Endodermal cell (in vitro differentiated cells): ENCODE measurements at regions not wholly inside any gene's neighbourhood (a gene's known extent, or its start where the extent isn't known, plus 50 kb on each side); places are given as distances from the start of the nearest gene placed in this dataset.
A peak's percentile ranks its signal among the peaks of the same experiment; 100 is the strongest.

Experiments
- DNase-seq: peaks from one replicate; pipeline ENCODE4 v3.0.0-alpha.2; 2017
- H3K27ac ChIP-seq: 2 replicates; pipeline ENCODE4 v1.5.1; 2013; ENCODE audit warnings: mild to moderate bottlenecking, low read depth, low read length, moderate library complexity
- H3K27me3 ChIP-seq: 2 replicates; pipeline ENCODE4 v1.6.1; 2013; ENCODE audit warnings: mild to moderate bottlenecking, low read length, moderate library complexity; ENCODE audit not compliant: insufficient read depth, control insufficient read depth, poor library complexity, severe bottlenecking
- H3K36me3 ChIP-seq: 2 replicates; pipeline ENCODE4 v1.7.0; 2013; ENCODE audit warnings: mild to moderate bottlenecking, low read length, moderate library complexity; ENCODE audit not compliant: control insufficient read depth, insufficient read depth
- H3K4me1 ChIP-seq: one replicate; pipeline ENCODE4 v1.7.0; 2013; ENCODE audit warnings: low read length; ENCODE audit not compliant: control insufficient read depth, insufficient read depth
- H3K4me3 ChIP-seq: 2 replicates; pipeline ENCODE4 v1.5.1; 2013; ENCODE audit warnings: mild to moderate bottlenecking, low read length, moderate library complexity
- H3K9ac ChIP-seq: 2 replicates; pipeline ENCODE4 v1.6.1; 2013; ENCODE audit warnings: mild to moderate bottlenecking, low read length, moderate library complexity; ENCODE audit not compliant: poor library complexity, severe bottlenecking; ENCODE audit errors: extremely low read depth
- H3K9me3 ChIP-seq: 2 replicates; pipeline ENCODE4 v1.6.1; 2013; ENCODE audit warnings: mild to moderate bottlenecking, low read length, moderate library complexity; ENCODE audit not compliant: control insufficient read depth
- H3K27ac Mint-ChIP-seq: 2 replicates; pipeline ENCODE4 v1.8.0; 2020; ENCODE audit warnings: mixed read lengths
- H3K27me3 Mint-ChIP-seq: 2 replicates; pipeline ENCODE4 v1.8.0; 2021; ENCODE audit warnings: mild to moderate bottlenecking, mixed read lengths; ENCODE audit not compliant: insufficient read depth
- H3K36me3 Mint-ChIP-seq: 2 replicates; pipeline ENCODE4 v1.8.0; 2020; ENCODE audit warnings: low read depth, mixed read lengths
- H3K4me1 Mint-ChIP-seq: 2 replicates; pipeline ENCODE4 v1.8.0; 2020; ENCODE audit warnings: mixed read lengths
- H3K4me3 Mint-ChIP-seq: 2 replicates; pipeline ENCODE4 v1.8.0; 2020; ENCODE audit warnings: mild to moderate bottlenecking, moderate library complexity, mixed read lengths
- H3K9me3 Mint-ChIP-seq: 2 replicates; pipeline ENCODE4 v1.8.0; 2020; ENCODE audit warnings: mild to moderate bottlenecking, mixed read lengths
- CTCF ChIP-seq: fragments of 200-600 bp; sonication (generic); conservative IDR thresholded peaks from 2 replicates; pipeline ENCODE4 v1.5.0; 2021; ENCODE audit warnings: antibody characterized with exemption, mild to moderate bottlenecking
- WGBS, 2 experiments: methylation state at CpG; one replicate each; pipeline versions ENCODE4 v1.1.5 to v1.1.7; 2013; ENCODE audit warnings: missing lambda C conversion rate in 2 of 2, mixed read lengths in 1 of 2; ENCODE audit not compliant: insufficient coverage in 1 of 2, insufficient read length in 1 of 2; 5-methylcytosine and 5-hydroxymethylcytosine counted together

GRCh38 chr3:161560008-161560637 lies 63.5 kb downstream of the OTOL1 start:
- Mint-ChIP-seq H3K27me3 (no peaks in the 10 kb centered on the region), H3K9me3 (no peaks in the 10 kb centered on the region), H3K4me3 (no peak overlapping the region), H3K27ac (no peak overlapping the region), H3K36me3 (no peaks in the 10 kb centered on the region), H3K4me1 (peaks cover 9% of the 10 kb centered on the region)
- no peak overlapping the region for H3K27ac ChIP-seq
- TF ChIP-seq CTCF = peak; percentile 89
- no peaks in the 10 kb centered on the region for H3K27me3 ChIP-seq
- 41 to 56% methylated on average over 9 to 14 of the region's 14 CpGs for WGBS, 2 experiments
- H3K9me3 ChIP-seq = no peaks in the 10 kb centered on the region
- no peak overlapping the region for H3K9ac ChIP-seq
- peak; percentile 84 for DNase-seq
- H3K4me1 ChIP-seq = peaks cover 11% of the 10 kb centered on the region
- H3K36me3 ChIP-seq = no peaks in the 10 kb centered on the region
- H3K4me3 ChIP-seq = no peak overlapping the region

- Histone ChIP-seq H3K9ac (no peak overlapping the region), H3K36me3 (no peaks in the 10 kb centered on the region), H3K27ac (no peak overlapping the region), H3K9me3 (no peaks in the 10 kb centered on the region), H3K4me3 (no peak overlapping the region), H3K4me1 (peaks cover under 1% of the 10 kb centered on the region), H3K27me3 (no peaks in the 10 kb centered on the region)
- no peak overlapping the region for H3K27ac Mint-ChIP-seq
- H3K9me3 Mint-ChIP-seq = no peaks in the 10 kb centered on the region
- H3K4me3 Mint-ChIP-seq = no peak overlapping the region
- 88 to 95% methylated on average over 4 to 5 of the region's 5 CpGs for WGBS, 2 experiments
- H3K4me1 Mint-ChIP-seq = peaks cover 2% of the 10 kb centered on the region
- DNase-seq = no peak
- TF ChIP-seq CTCF = no peak
- no peaks in the 10 kb centered on the region for H3K27me3 Mint-ChIP-seq
- H3K36me3 Mint-ChIP-seq = no peaks in the 10 kb centered on the region
Observed at GRCh38 chr3:161567577-161568361, 71.2 kb downstream of the OTOL1 start.

- Histone ChIP-seq H3K4me3 (no peak overlapping the region), H3K27ac (no peak overlapping the region), H3K9me3 (no peaks in the 10 kb centered on the region), H3K9ac (no peak overlapping the region), H3K4me1 (no peaks in the 10 kb centered on the region), H3K36me3 (no peaks in the 10 kb centered on the region), H3K27me3 (no peaks in the 10 kb centered on the region)
- H3K4me1 Mint-ChIP-seq = no peaks in the 10 kb centered on the region
- TF ChIP-seq CTCF = no peak
- H3K9me3 Mint-ChIP-seq = no peaks in the 10 kb centered on the region
- H3K36me3 Mint-ChIP-seq = no peaks in the 10 kb centered on the region
- DNase-seq = no peak
- H3K27ac Mint-ChIP-seq = no peak overlapping the region
- no peaks in the 10 kb centered on the region for H3K27me3 Mint-ChIP-seq
- no peak overlapping the region for H3K4me3 Mint-ChIP-seq
- WGBS, 2 experiments = 80 to 95% methylated on average over 1 to 2 of the region's 2 CpGs
Observed at GRCh38 chr3:161568671-161569070, 72.1 kb downstream of the OTOL1 start.
